Loucy (cell line): ENCODE measurements at regions not wholly inside any gene's neighbourhood (a gene's known extent, or its start where the extent isn't known, plus 50 kb on each side); places are given as distances from the start of the nearest gene placed in this dataset.
"Not testable (repeated sequence)": the region's sequence is repeated elsewhere in the genome, so short reads cannot be mapped to it uniquely, and the experiment has no call there.

Experiments used
- H2AFZ ChIP-seq: fragments of 200-600 bp; sonication (generic); 2 replicates; pipeline ENCODE4 v1.6.0; 2016; ENCODE audit warnings: antibody characterized with exemption, mild to moderate bottlenecking, low read length, moderate library complexity
- H3F3A ChIP-seq: fragments of 200-600 bp; 2 replicates; pipeline ENCODE4 v1.6.0; 2016; ENCODE audit warnings: antibody characterized with exemption, low read depth, mild to moderate bottlenecking
- H3K27me3 ChIP-seq: fragments of 200-600 bp; sonication (generic); 2 replicates; pipeline ENCODE4 v1.6.1; 2014; ENCODE audit warnings: low read length, mild to moderate bottlenecking; ENCODE audit not compliant: insufficient read depth, poor library complexity, severe bottlenecking
- H3K36me3 ChIP-seq: fragments of 200-600 bp; sonication (generic); 2 replicates; pipeline ENCODE4 v1.6.1; 2016; ENCODE audit warnings: low read length; ENCODE audit not compliant: insufficient read depth
- H3K4me1 ChIP-seq: fragments of 200-600 bp; sonication (generic); 2 replicates; pipeline ENCODE4 v1.5.1; 2014; ENCODE audit warnings: low read length, mild to moderate bottlenecking; ENCODE audit not compliant: insufficient read depth, poor library complexity, severe bottlenecking
- H3K4me2 ChIP-seq: fragments of 200-600 bp; sonication (generic); 2 replicates; pipeline ENCODE4 v1.6.0; 2014; ENCODE audit warnings: antibody characterized with exemption, low read length, low read depth, mild to moderate bottlenecking; ENCODE audit not compliant: poor library complexity, severe bottlenecking
- H3K4me3 ChIP-seq: fragments of 200-600 bp; sonication (generic); 2 replicates; pipeline ENCODE4 v1.5.1; 2014; ENCODE audit warnings: low read length, mild to moderate bottlenecking, mixed read lengths; ENCODE audit not compliant: poor library complexity, severe bottlenecking
- H3K79me2 ChIP-seq: fragments of 200-600 bp; sonication (generic); 2 replicates; pipeline ENCODE4 v1.6.1; 2014; ENCODE audit warnings: low read length; ENCODE audit not compliant: insufficient read depth
- H3K9ac ChIP-seq: fragments of 200-600 bp; sonication (generic); 2 replicates; pipeline ENCODE4 v1.6.0; 2014; ENCODE audit warnings: mild to moderate bottlenecking, low read depth, low read length, moderate library complexity; ENCODE audit not compliant: poor library complexity, severe bottlenecking
- H3K9me2 ChIP-seq: fragments of 200-600 bp; sonication (generic); replicated peaks from 2 replicates; pipeline ENCODE4 v1.6.1; 2016; ENCODE audit warnings: low read depth, low read length, mixed read lengths
- H3K9me3 ChIP-seq: fragments of 200-600 bp; sonication (generic); 2 replicates; pipeline ENCODE4 v1.6.1; 2014; ENCODE audit warnings: mild to moderate bottlenecking, antibody characterized with exemption, low read length, low read depth; ENCODE audit not compliant: insufficient read depth
- H4K20me1 ChIP-seq: fragments of 200-600 bp; sonication (generic); 2 replicates; pipeline ENCODE4 v1.6.0; 2014; ENCODE audit warnings: antibody characterized with exemption, low read length, mild to moderate bottlenecking; ENCODE audit not compliant: insufficient read depth, poor library complexity, severe bottlenecking
- EZH2phosphoT487 ChIP-seq: fragments of 200-600 bp; IDR thresholded peaks from 2 replicates; pipeline ENCODE4 v1.6.1; 2018; ENCODE audit warnings: antibody characterized with exemption, mild to moderate bottlenecking, moderate library complexity, borderline replicate concordance
- TF ChIP-seq, protein P1 (sequence below): fragments of 200-600 bp; sonication (generic); conservative IDR thresholded peaks from 2 replicates; pipeline ENCODE4 v1.5.1; 2014; ENCODE audit warnings: mild to moderate bottlenecking, antibody characterized with exemption, low read length

DNA sequence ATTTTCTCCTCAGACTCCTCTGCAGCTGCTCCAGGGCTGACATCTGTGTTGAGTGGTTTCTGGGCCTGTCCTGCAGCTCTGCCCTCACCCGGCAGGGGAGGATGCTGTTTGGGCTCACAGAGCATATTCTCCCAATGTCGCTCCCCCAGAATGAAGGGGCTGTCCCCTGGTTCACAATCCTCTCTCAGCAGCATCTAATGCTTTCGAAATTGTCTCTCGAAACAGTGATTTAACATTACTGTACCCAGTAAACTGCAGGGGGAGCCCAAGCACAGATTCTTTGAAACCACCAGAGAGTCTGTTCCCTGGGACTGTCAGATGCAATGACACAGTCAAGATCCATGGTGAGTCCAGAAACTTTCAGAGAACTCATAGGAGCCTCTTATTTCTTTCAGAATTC, 1135.2 kb downstream of the TMEM121 start:
- not testable (repeated sequence) for H3K36me3 ChIP-seq, H3K4me3 ChIP-seq, H3K9me2 ChIP-seq, H3K9ac ChIP-seq, H3K79me2 ChIP-seq, H4K20me1 ChIP-seq, H3K27me3 ChIP-seq, H3K4me2 ChIP-seq, H2AFZ ChIP-seq
- peaks cover 21% of the 10 kb centered on the region for H3F3A ChIP-seq
- H3K4me1 ChIP-seq = peaks cover 37% of the 10 kb centered on the region
- peaks cover 12% of the 10 kb centered on the region for H3K9me3 ChIP-seq
- TF ChIP-seq, protein P1, sequence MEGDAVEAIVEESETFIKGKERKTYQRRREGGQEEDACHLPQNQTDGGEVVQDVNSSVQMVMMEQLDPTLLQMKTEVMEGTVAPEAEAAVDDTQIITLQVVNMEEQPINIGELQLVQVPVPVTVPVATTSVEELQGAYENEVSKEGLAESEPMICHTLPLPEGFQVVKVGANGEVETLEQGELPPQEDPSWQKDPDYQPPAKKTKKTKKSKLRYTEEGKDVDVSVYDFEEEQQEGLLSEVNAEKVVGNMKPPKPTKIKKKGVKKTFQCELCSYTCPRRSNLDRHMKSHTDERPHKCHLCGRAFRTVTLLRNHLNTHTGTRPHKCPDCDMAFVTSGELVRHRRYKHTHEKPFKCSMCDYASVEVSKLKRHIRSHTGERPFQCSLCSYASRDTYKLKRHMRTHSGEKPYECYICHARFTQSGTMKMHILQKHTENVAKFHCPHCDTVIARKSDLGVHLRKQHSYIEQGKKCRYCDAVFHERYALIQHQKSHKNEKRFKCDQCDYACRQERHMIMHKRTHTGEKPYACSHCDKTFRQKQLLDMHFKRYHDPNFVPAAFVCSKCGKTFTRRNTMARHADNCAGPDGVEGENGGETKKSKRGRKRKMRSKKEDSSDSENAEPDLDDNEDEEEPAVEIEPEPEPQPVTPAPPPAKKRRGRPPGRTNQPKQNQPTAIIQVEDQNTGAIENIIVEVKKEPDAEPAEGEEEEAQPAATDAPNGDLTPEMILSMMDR = peak; percentile 63

DNA sequence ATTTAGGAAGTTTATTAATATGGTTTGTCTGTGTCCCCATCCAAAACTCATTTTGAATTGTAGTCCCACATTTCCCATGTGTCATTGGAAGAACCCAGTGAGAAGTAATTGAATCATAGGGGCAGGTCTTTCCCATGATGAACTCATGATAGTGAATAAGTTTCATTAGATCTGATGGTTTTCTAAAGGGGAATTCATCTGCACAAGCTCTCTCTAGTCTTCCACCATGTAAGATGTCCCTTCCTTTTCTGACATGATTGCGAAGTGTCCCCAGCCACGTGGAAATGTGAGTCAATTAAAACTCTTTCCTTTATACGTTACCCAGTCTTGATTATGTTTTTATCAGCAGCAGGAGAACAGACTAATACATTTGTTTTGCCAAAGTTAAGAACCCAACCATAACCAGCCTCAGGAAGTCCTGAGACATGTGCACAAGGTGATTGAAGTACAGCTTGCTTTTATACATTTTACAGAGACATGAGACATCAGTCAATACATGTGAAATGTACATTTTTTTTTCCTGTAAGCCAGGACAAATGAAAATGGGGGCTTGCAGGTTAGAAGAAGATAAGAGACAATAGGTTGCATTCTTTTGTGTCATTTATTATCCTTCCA, 1136.7 kb downstream of the TMEM121 start:
- no peaks in the 10 kb centered on the region for H3K79me2 ChIP-seq
- peak overlapping the region; percentile 25 for H3K4me2 ChIP-seq
- peaks cover 7% of the 10 kb centered on the region for H3K9me3 ChIP-seq
- H3K9ac ChIP-seq = peak overlapping the region; percentile 26
- H4K20me1 ChIP-seq = no peaks in the 10 kb centered on the region
- H3K4me1 ChIP-seq = peaks cover 30% of the 10 kb centered on the region
- H3K9me2 ChIP-seq = no peaks in the 10 kb centered on the region
- no peaks in the 10 kb centered on the region for H3K27me3 ChIP-seq
- H2AFZ ChIP-seq = peak overlapping the region; percentile 7; the same call in 1 of the 2 replicates
- peaks cover 21% of the 10 kb centered on the region for H3F3A ChIP-seq
- no peak overlapping the region for H3K4me3 ChIP-seq
- no peak for TF ChIP-seq EZH2phosphoT487
- TF ChIP-seq, protein P1 = no peak
- H3K36me3 ChIP-seq = no peaks in the 10 kb centered on the region

DNA sequence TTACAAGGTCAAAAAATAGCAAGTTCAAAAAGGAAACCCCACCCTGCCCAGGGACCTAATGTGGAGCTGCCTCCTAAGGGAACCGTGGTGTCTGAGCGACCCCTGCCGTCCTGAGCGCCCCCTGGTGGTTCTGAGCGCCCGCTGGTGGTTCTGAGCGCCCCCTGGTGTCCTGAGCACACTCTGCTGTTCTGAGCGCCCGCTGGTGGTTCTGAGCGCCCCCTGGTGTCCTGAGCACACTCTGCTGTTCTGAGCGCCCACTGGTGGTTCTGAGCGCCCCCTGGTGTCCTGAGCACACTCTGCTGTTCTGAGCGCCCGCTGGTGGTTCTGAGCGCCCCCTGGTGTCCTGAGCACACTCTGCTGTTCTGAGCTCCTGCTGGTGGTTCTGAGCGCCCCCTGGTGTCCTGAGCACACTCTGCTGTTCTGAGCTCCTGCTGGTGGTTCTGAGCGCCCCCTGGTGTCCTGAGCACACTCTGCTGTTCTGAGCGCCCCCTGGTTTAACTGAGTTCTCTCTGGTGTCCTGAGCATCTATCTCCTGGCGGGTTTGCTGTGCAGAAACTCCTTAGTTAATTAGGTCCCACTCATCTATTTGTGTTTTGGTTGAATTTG, 1137.5 kb downstream of the TMEM121 start:
- H3K79me2 ChIP-seq, H4K20me1 ChIP-seq, H3K9ac ChIP-seq, H3K9me3 ChIP-seq, H2AFZ ChIP-seq, H3K4me3 ChIP-seq, H3K36me3 ChIP-seq, H3K9me2 ChIP-seq, H3K27me3 ChIP-seq: not testable (repeated sequence)
- H3F3A ChIP-seq = peaks cover 21% of the 10 kb centered on the region
- peaks cover 23% of the 10 kb centered on the region for H3K4me1 ChIP-seq
- TF ChIP-seq, protein P1 = peak; percentile 99
- peak overlapping the region; percentile 25 for H3K4me2 ChIP-seq
